C4-2B (cell line): ENCODE measurements at regions not wholly inside any gene's neighbourhood (a gene's known extent, or its start where the extent isn't known, plus 50 kb on each side); places are given as distances from the start of the nearest gene placed in this dataset.

Experiments
- ZFX ChIP-seq: fragments of 450-650 bp; IDR thresholded peaks from 2 replicates; pipeline ENCODE4 v1.6.1; 2017
- TF ChIP-seq, protein P1 (sequence below): fragments of 450-650 bp; conservative IDR thresholded peaks from 2 replicates; pipeline ENCODE4 v1.5.1; 2017; ENCODE audit warnings: mild to moderate bottlenecking

GRCh38 chr13:112247471-112248405 is 128.4 kb upstream of the SPACA7 start:
- TF ChIP-seq, protein P1, sequence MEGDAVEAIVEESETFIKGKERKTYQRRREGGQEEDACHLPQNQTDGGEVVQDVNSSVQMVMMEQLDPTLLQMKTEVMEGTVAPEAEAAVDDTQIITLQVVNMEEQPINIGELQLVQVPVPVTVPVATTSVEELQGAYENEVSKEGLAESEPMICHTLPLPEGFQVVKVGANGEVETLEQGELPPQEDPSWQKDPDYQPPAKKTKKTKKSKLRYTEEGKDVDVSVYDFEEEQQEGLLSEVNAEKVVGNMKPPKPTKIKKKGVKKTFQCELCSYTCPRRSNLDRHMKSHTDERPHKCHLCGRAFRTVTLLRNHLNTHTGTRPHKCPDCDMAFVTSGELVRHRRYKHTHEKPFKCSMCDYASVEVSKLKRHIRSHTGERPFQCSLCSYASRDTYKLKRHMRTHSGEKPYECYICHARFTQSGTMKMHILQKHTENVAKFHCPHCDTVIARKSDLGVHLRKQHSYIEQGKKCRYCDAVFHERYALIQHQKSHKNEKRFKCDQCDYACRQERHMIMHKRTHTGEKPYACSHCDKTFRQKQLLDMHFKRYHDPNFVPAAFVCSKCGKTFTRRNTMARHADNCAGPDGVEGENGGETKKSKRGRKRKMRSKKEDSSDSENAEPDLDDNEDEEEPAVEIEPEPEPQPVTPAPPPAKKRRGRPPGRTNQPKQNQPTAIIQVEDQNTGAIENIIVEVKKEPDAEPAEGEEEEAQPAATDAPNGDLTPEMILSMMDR: no peak
- no peak for TF ChIP-seq ZFX
